HuH-7.5 (cell line): ENCODE measurements at regions not wholly inside any gene's neighbourhood (a gene's known extent, or its start where the extent isn't known, plus 50 kb on each side); places are given as distances from the start of the nearest gene placed in this dataset.

ENCODE experiments used
- DNase-seq: peaks from one replicate; pipeline ENCODE4 v3.0.0; 2011; ENCODE audit warnings: low spot score

DNA sequence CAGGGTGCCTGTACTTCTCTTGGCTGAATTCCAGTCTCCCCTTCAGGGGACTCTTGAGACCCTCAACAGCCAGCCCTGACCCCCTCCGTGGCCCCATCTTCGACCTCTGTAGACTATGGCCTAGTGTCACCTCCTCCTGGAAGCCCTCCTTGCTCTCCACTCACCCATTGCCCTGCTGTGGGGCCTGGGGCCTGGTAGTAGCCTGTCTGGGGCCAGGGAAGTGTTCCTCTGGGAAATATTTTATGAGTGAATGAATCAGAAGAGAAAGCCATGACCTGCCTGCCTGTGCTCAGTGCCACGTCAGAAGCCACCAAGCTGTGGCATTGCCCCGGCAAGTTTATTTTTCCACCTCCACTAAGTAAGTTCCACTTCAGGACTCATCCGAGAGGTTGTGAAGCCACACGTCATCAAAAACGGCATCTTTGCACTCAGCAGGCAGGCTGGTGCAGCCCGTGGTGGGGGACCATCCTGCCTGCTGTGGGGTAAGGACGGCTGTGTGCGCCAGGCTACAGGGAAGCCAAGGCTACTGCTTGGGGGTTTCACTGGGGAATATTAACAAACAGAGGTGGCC, 59.6 kb upstream of the PPARA start:
- DNase-seq, result no peak

DNA sequence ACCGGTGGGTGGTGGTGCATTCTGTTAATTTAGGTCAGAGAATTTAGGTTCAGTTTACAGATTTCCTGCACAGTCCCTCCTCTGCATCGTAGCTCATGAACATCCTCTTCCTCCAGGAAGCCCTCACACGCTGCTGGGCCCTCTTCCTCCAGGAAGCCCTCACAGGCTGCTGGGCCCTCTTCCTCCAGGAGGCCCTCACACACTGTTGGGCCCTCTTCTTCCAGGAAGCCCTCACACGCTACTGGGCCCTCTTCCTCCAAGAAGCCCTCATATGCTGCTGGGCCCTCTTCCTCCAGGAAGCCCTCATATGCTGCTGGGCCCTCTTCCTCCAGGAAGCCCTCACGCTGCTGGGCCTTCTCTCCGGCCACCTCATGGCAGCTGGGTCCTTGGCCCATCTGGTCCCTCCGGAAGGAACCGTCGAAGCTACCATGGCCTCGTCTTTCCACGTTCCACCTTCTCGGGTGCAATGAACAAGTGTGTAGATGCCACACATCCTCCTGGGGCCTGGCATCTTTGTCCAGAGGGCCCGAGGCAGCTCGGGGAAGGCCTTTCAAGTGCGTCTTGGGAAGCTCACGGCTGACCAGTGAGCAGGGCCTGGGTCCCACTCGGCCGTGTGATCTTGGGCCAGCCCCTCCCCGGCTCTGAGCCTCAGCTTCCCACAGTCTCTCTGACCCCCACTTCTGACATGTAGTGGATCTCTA, 58.9 kb upstream of the PPARA start:
- no peak for DNase-seq

DNA sequence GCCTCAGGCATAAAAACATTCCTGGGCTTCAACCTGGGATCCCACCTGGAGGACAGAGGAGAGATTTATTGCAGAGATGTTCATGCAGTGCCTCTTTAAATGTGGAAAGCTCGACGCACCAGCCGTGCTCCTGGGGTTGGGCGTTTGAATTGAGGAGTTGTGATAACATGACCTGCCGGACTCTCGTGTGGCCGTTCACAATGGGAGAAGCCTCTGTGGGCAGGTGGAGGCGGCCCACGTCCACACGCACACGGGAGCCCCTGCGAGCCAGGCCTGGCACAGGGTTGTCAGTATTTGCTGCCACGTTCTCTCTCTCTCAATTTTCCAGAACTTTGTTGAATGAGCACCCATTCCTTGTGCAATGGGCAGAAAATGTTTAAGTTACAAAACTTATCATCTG, 58.3 kb upstream of the PPARA start:
- DNase-seq, result no peak

- DNase-seq, result no peak
These were observed 57.5 kb upstream of the PPARA start for GRCh38 chr22:46092670-46093410.

- no peak for DNase-seq
These were observed 56.5 kb upstream of the PPARA start for GRCh38 chr22:46093796-46094195.

DNA sequence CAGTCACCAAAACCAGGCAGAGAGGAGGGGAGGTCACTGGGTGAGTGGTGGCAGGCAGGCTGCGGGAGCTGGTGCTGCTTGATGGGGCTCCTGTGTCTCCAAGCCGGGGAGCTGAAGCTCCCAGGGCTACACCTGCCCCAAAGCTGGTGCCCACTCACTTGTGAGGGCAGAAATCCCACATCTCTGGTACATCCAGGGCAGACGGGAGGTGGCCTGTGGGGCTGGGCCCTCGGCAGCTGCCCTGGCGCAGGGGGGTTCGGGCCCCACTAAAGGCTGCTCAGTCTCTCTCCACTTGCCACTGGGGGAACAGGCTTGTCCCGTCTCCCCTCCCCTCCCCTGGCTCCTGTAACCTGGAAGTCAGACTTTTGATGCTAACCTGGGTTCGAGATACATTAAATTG, 55.6 kb upstream of the PPARA start:
- no peak for DNase-seq

DNA sequence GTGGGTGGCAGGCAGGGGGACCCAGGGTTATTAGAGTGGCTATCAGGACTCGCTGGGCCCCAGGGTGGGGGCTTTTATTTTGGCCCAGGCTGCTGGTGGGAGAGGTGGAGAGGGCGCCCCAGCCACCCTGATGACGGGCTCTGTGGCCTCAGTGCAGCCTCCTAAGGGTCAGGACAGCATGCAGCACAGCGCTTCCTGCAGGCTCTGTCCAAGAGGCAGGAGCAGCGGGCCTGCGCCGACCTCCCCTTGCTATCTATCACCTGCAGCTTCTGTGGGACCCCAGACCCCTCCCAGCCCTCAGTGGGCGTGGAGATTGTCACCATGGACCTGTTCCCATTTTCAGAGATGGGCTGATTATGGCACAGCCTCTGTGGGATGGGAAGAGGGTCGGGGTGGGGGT, 54.3 kb upstream of the PPARA start:
- DNase-seq, result no peak

GRCh38 chr22:46096706-46097230, 53.6 kb upstream of the PPARA start:
- DNase-seq, result no peak

DNA sequence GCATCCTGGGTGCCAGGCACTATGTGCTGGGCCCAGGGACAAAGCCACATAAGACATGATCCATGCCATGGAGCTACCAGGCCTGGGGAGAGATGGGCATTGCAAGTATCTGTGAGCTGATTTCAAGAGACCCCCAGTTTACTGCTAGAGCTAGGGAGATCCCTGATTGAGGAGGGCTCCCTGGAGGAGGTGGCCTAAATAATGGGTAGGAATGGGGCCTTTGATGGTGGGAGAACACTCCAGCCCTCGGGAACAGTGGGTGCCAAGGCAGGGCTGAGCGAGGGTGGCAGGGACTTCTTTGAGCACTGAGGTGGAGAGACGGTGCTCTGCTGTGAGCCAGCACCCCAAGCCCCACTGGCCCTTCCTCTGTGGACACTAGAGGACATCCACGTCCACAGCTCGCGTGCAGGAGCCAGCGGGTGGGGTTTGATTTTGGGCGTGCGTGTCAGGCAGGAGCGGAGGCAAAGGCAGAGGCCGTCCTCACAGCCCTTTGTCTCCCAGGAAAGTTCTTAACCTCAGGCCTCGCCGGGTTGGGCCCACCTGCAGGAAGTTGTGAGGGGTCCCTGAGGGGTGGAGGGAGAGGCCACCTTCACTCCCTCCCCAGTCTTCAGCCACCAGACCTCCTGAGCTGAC, 52.9 kb upstream of the PPARA start:
- DNase-seq, result no peak

DNA sequence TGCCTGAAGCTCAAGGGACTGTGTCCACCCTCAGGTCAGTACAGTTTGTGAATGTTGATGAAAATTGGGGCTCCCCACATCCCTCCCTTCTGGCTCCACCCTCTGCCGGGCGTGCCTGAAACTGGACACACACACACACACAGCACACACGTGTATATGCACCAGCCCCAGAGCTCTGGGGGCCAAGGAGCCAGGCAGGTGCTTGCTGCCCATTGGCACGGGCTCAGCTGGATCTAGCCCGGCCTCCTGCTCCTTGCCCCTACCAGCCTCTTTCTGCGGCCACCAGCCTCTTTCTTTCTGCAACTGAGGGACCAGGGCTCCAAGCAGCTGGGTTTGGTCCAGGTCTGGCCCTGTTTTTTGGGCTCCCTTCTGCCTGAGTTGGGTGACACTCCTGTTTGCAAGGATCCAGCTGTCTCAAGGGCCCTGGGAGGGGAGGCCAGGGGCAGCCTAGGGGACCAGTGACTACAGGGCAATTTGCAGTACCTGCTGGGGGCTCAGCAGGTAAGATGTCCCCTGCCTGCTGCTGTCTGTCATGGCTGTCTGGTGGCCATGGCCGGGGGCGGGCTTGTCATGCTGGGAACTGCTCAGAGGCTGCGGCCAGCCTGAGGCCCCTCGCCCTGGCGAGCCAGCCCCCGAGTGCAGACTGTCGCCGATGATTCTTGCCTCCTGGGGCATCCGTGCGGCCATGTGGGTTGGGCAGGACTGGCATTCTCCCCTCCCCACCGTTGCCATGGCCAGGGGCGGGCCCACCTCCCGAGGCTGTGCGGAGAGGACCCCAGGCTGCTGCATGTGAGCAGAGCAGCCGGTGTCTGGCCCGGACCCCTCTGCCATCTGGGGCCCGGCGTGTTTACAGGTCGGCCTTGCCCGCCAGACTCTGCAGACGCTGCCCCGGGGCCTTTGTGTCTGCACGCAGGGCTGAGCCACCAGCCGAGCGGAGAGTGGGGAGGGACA, 51.5 kb upstream of the PPARA start:
- DNase-seq, result no peak

GRCh38 chr22:46099740-46100139, 50.6 kb upstream of the PPARA start:
- no peak for DNase-seq

GRCh38 chr22:46100401-46101105, 49.8 kb upstream of the PPARA start:
- no peak for DNase-seq
